Liver (tissue), 8 donors: ENCODE measurements at regions not wholly inside any gene's neighbourhood (a gene's known extent, or its start where the extent isn't known, plus 50 kb on each side); places are given as distances from the start of the nearest gene placed in this dataset.

Experiments
- DNase-seq: peaks from one replicate; pipeline ENCODE4 v3.0.0-alpha.2; 2017; ENCODE audit warnings: low spot score
- H3K27ac ChIP-seq, 2 donors: one replicate each; pipeline ENCODE4 v1.7.0; 2013; ENCODE audit warnings: inconsistent platforms in 2 of 2, low read length in 2 of 2, control low read depth in 1 of 2, low read depth in 1 of 2, mild to moderate bottlenecking in 1 of 2
- H3K27me3 ChIP-seq, 4 donors: one replicate each; pipeline versions ENCODE4 v1.6.1 to v1.7.0; 2013; ENCODE audit warnings: low read length in 3 of 4, inconsistent platforms in 1 of 4, mild to moderate bottlenecking in 1 of 4, moderate library complexity in 1 of 4; ENCODE audit not compliant: control insufficient read depth in 4 of 4, insufficient read depth in 4 of 4
- H3K36me3 ChIP-seq, 4 donors: one replicate each; pipeline versions ENCODE4 v1.6.1 to v1.7.0; 2013; ENCODE audit warnings: low read length in 3 of 4, mild to moderate bottlenecking in 3 of 4, low read depth in 1 of 4, moderate library complexity in 1 of 4; ENCODE audit not compliant: control insufficient read depth in 4 of 4, insufficient read depth in 3 of 4
- H3K4me1 ChIP-seq, 4 donors: one replicate each; pipeline versions ENCODE4 v1.6.1 to v1.7.0; 2013; ENCODE audit warnings: low read length in 3 of 4, mild to moderate bottlenecking in 3 of 4, moderate library complexity in 1 of 4; ENCODE audit not compliant: control insufficient read depth in 4 of 4, insufficient read depth in 4 of 4
- H3K4me3 ChIP-seq, 3 donors: one replicate each; pipeline versions ENCODE4 v1.6.1 to v1.7.0; 2013; ENCODE audit warnings: low read length in 3 of 3, control low read depth in 1 of 3, low read depth in 1 of 3, mild to moderate bottlenecking in 1 of 3
- H3K9ac ChIP-seq, 2 donors: one replicate each; pipeline ENCODE4 v1.7.0; 2013; ENCODE audit warnings: low read length in 2 of 2, mild to moderate bottlenecking in 2 of 2, moderate library complexity in 2 of 2, control low read depth in 1 of 2, low read depth in 1 of 2
- H3K9me3 ChIP-seq, 4 donors: one replicate each; pipeline versions ENCODE4 v1.6.1 to v1.7.0; 2013; ENCODE audit warnings: low read length in 3 of 4; ENCODE audit not compliant: control insufficient read depth in 4 of 4
- ATF3 ChIP-seq: IDR thresholded peaks from 2 replicates; pipeline ENCODE4 v1.6.1; 2016; ENCODE audit warnings: antibody characterized with exemption
- CTCF ChIP-seq: fragments of 150-350 bp; IDR thresholded peaks from 2 replicates; pipeline ENCODE4 v1.5.1; 2017; ENCODE audit warnings: improper control_type of control experiment, low read depth, low read length; ENCODE audit not compliant: missing input control
- EGR1 ChIP-seq, 2 donors: IDR thresholded peaks; 2 replicates each; pipeline ENCODE4 v1.6.1; 2016 to 2018; ENCODE audit warnings: antibody characterized with exemption in 2 of 2, low read depth in 2 of 2
- FOXA2 ChIP-seq: IDR thresholded peaks from 2 replicates; pipeline ENCODE4 v1.6.1; 2016; ENCODE audit warnings: antibody characterized with exemption
- GABPA ChIP-seq, 2 donors: IDR thresholded peaks in 1 of 2; conservative IDR thresholded peaks in 1 of 2; 2 replicates each; pipeline ENCODE4 v1.6.1; 2016; ENCODE audit warnings: antibody characterized with exemption in 2 of 2, mild to moderate bottlenecking in 1 of 2, moderate library complexity in 1 of 2
- HNF4A ChIP-seq, 2 donors: conservative IDR thresholded peaks; 2 replicates each; pipeline ENCODE4 v1.6.1; 2016; ENCODE audit warnings: antibody characterized with exemption in 2 of 2, mild to moderate bottlenecking in 2 of 2
- HNF4G ChIP-seq: IDR thresholded peaks from 2 replicates; pipeline ENCODE4 v1.6.1; 2016; ENCODE audit warnings: antibody characterized with exemption
- JUND ChIP-seq, 2 donors: IDR thresholded peaks; 2 replicates each; pipeline ENCODE4 v1.6.1; 2016; ENCODE audit warnings: antibody characterized with exemption in 2 of 2
- MAX ChIP-seq: IDR thresholded peaks from 2 replicates; pipeline ENCODE4 v1.6.1; 2016; ENCODE audit warnings: antibody characterized with exemption
- NR2F2 ChIP-seq: IDR thresholded peaks from 2 replicates; pipeline ENCODE4 v1.6.1; 2016; ENCODE audit warnings: antibody characterized with exemption
- RAD21 ChIP-seq, 2 donors: IDR thresholded peaks; 2 replicates each; pipeline ENCODE4 v1.6.1; 2016; ENCODE audit warnings: antibody characterized with exemption in 2 of 2, mild to moderate bottlenecking in 2 of 2
- REST ChIP-seq: IDR thresholded peaks from 2 replicates; pipeline ENCODE4 v1.6.1; 2016; ENCODE audit warnings: antibody characterized with exemption, mild to moderate bottlenecking
- RXRA ChIP-seq, 2 donors: IDR thresholded peaks; 2 replicates each; pipeline ENCODE4 v1.6.1; 2017 to 2018; ENCODE audit warnings: antibody characterized with exemption in 2 of 2, mild to moderate bottlenecking in 1 of 2
- SP1 ChIP-seq: IDR thresholded peaks from 2 replicates; pipeline ENCODE4 v1.6.1; 2018; ENCODE audit warnings: antibody characterized with exemption, mild to moderate bottlenecking
- TAF1 ChIP-seq: conservative IDR thresholded peaks from 2 replicates; pipeline ENCODE4 v1.6.1; 2016; ENCODE audit warnings: antibody characterized with exemption, mild to moderate bottlenecking
- YY1 ChIP-seq: IDR thresholded peaks from 2 replicates; pipeline ENCODE4 v1.6.1; 2016; ENCODE audit warnings: antibody characterized with exemption, mild to moderate bottlenecking
- ZBTB33 ChIP-seq: IDR thresholded peaks from 2 replicates; pipeline ENCODE4 v1.6.1; 2016; ENCODE audit warnings: antibody characterized with exemption
- WGBS: extraction: QIAGEN DNeasy Blood & Tissue Kit; methylation state at CpG from one replicate; pipeline ENCODE4 v1.1.7; 2013; 5-methylcytosine and 5-hydroxymethylcytosine counted together
- donor health status: healthy.
- donor health status: healthy.
- donor health status: healthy.
- donor health status: healthy.
- donor health status: healthy.

- H3K27ac ChIP-seq, result no peak overlapping the region
- 68% methylated on average over 2 of the region's 2 CpGs for WGBS
- no peak for TF ChIP-seq EGR1 (IDR thresholded peaks at IDR 0.05; ENCODE audit: low read depth in 2 of 2)
- no peak for TF ChIP-seq ATF3
- no peak for TF ChIP-seq HNF4A (conservative IDR thresholded peaks at IDR 0.05)
- no peak for TF ChIP-seq JUND (IDR thresholded peaks at IDR 0.05)
- TF ChIP-seq HNF4G, result no peak
- no peak for TF ChIP-seq FOXA2
- TF ChIP-seq YY1, result no peak
- TF ChIP-seq SP1, result no peak
- no peak for TF ChIP-seq REST
- TF ChIP-seq NR2F2, result no peak
- TF ChIP-seq RAD21 (IDR thresholded peaks at IDR 0.05), result no peak
- TF ChIP-seq GABPA (IDR thresholded peaks at IDR 0.05 in 1 of 2, conservative IDR thresholded peaks at IDR 0.05 in 1 of 2), result no peak
- TF ChIP-seq TAF1, result no peak
- TF ChIP-seq CTCF, result no peak
- no peak for TF ChIP-seq ZBTB33
- no peak for TF ChIP-seq MAX
- TF ChIP-seq RXRA (IDR thresholded peaks at IDR 0.05), result no peak
- peaks cover 0 to 5% (median 0%) of the 10 kb centered on the region in 4 donors for H3K27me3 ChIP-seq
- H3K36me3 ChIP-seq, result no peaks in the 10 kb centered on the region
- no peak for DNase-seq
- no peak overlapping the region for H3K9ac ChIP-seq
- peaks cover 0 to 4% (median 0%) of the 10 kb centered on the region in 4 donors for H3K9me3 ChIP-seq
- no peaks in the 10 kb centered on the region for H3K4me1 ChIP-seq
- H3K4me3 ChIP-seq, result no peak overlapping the region
Observed at GRCh38 chr4:152062936-152063620, 302.3 kb upstream of the GATB start.
